ENCODE measurements at regions not wholly inside any gene's neighbourhood (a gene's known extent, or its start where the extent isn't known, plus 50 kb on each side); places are given as distances from the start of the nearest gene placed in this dataset.
"Not testable (repeated sequence)": the region's sequence is repeated elsewhere in the genome, so short reads cannot be mapped to it uniquely, and the experiment has no call there.

GRCh38 chr2:4914551-4914950 is 777.6 kb upstream of the SOX11 start:
- no peaks in the 10 kb centered on the region for H3K4me1 ChIP-seq
- H3K36me3 ChIP-seq = no peaks in the 10 kb centered on the region
- H3K27me3 ChIP-seq = no peaks in the 10 kb centered on the region
- 84% methylated on average over 4 of the region's 4 CpGs for WGBS
- no peak for DNase-seq (ENCODE audit: extremely low spot score)
- H3K27ac ChIP-seq (replicated peaks in 1 of 4) = no peak overlapping the region
- TF ChIP-seq EP300 (IDR thresholded peaks at IDR 0.05) (no peak), CTCF (IDR thresholded peaks at IDR 0.05) (no peak), POLR2AphosphoS5 (IDR thresholded peaks at IDR 0.05) (no peak), POLR2A (IDR thresholded peaks at IDR 0.05; ENCODE audit: low read depth) (no peak)
- no peaks in the 10 kb centered on the region for H3K9me3 ChIP-seq
- intact Hi-C loops (cut with DNase I) = no loop called here
- H3K4me3 ChIP-seq = no peak overlapping the region

GRCh38 chr2:4915357-4915756 is 776.8 kb upstream of the SOX11 start:
- whole genome bisulfite sequencing = 72% methylated on average over 2 of the region's 2 CpGs
- TF ChIP-seq EP300 (IDR thresholded peaks at IDR 0.05) (no peak), CTCF (IDR thresholded peaks at IDR 0.05) (no peak), POLR2AphosphoS5 (IDR thresholded peaks at IDR 0.05) (no peak), POLR2A (IDR thresholded peaks at IDR 0.05; ENCODE audit: low read depth) (no peak)
- H3K36me3 ChIP-seq = no peaks in the 10 kb centered on the region

GRCh38 chr2:4916094-4916493 is 776.1 kb upstream of the SOX11 start:
- Histone ChIP-seq H3K27ac (replicated peaks in 1 of 4) (no peak overlapping the region), H3K36me3 (no peaks in the 10 kb centered on the region), H3K27me3 (no peaks in the 10 kb centered on the region), H3K4me1 (no peaks in the 10 kb centered on the region), H3K9me3 (no peaks in the 10 kb centered on the region), H3K4me3 (no peak overlapping the region)
- no peak for DNase-seq (ENCODE audit: extremely low spot score)
- WGBS = 44% methylated on average over 2 of the region's 2 CpGs
- TF ChIP-seq EP300 (IDR thresholded peaks at IDR 0.05) (no peak), POLR2AphosphoS5 (IDR thresholded peaks at IDR 0.05) (no peak), POLR2A (IDR thresholded peaks at IDR 0.05; ENCODE audit: low read depth) (no peak), CTCF (IDR thresholded peaks at IDR 0.05) (no peak)
- intact Hi-C loops (cut with DNase I) = no loop called here

More at GRCh38 chr2:4915357-4915756, 776.8 kb upstream of the SOX11 start:
- H3K9me3 ChIP-seq = no peaks in the 10 kb centered on the region
- no peaks in the 10 kb centered on the region for H3K4me1 ChIP-seq
- H3K27me3 ChIP-seq = no peaks in the 10 kb centered on the region
- H3K4me3 ChIP-seq = no peak overlapping the region
- no peak for DNase-seq (ENCODE audit: extremely low spot score)
- H3K27ac ChIP-seq (replicated peaks in 1 of 4) = no peak overlapping the region
- intact Hi-C loops (cut with DNase I) = no loop called here

GRCh38 chr2:4930704-4931103 is 761.5 kb upstream of the SOX11 start:
- DNase-seq (ENCODE audit: extremely low spot score) = no peak
- H3K4me1 ChIP-seq = no peaks in the 10 kb centered on the region
- no peak overlapping the region for H3K27ac ChIP-seq (replicated peaks in 1 of 4)
- WGBS = 86% methylated on average over 5 of the region's 5 CpGs
- no peaks in the 10 kb centered on the region for H3K27me3 ChIP-seq
- H3K9me3 ChIP-seq = no peaks in the 10 kb centered on the region
- no peaks in the 10 kb centered on the region for H3K36me3 ChIP-seq
- intact Hi-C loops (cut with DNase I) = no loop called here
- no peak overlapping the region for H3K4me3 ChIP-seq
- TF ChIP-seq POLR2A (IDR thresholded peaks at IDR 0.05; ENCODE audit: low read depth) (no peak), CTCF (IDR thresholded peaks at IDR 0.05) (no peak), EP300 (IDR thresholded peaks at IDR 0.05) (no peak)

GRCh38 chr2:4931721-4932365 is 760.3 kb upstream of the SOX11 start:
- Histone ChIP-seq H3K27me3 (no peaks in the 10 kb centered on the region), H3K4me3 (no peak overlapping the region), H3K27ac (replicated peaks in 1 of 4) (no peak overlapping the region), H3K36me3 (no peaks in the 10 kb centered on the region), H3K9me3 (no peaks in the 10 kb centered on the region), H3K4me1 (no peaks in the 10 kb centered on the region)
- intact Hi-C loops (cut with DNase I) = no loop called here
- 89% methylated on average over 6 of the region's 6 CpGs for WGBS
- TF ChIP-seq POLR2AphosphoS5 (IDR thresholded peaks at IDR 0.05) = no peak
- TF ChIP-seq CTCF (IDR thresholded peaks at IDR 0.05) = no peak
- TF ChIP-seq EP300 (IDR thresholded peaks at IDR 0.05) = no peak
- no peak for TF ChIP-seq POLR2A (IDR thresholded peaks at IDR 0.05; ENCODE audit: low read depth)
- no peak for DNase-seq (ENCODE audit: extremely low spot score)

- DNase-seq (ENCODE audit: extremely low spot score); H3K4me3 ChIP-seq; intact Hi-C loops (cut with DNase I); H3K27ac ChIP-seq (replicated peaks in 1 of 4); H3K9me3 ChIP-seq; H3K27me3 ChIP-seq; H3K36me3 ChIP-seq; H3K4me1 ChIP-seq: not testable (repeated sequence)
- no CpG with 5 or more reads among the region's 35 CpGs for WGBS
These were observed 756.9 kb upstream of the SOX11 start for GRCh38 chr2:4935291-4935690.
